H1 (cell line): ENCODE measurements at regions not wholly inside any gene's neighbourhood (a gene's known extent, or its start where the extent isn't known, plus 50 kb on each side); places are given as distances from the start of the nearest gene placed in this dataset.

ENCODE experiments used
- CTCF ChIA-PET: fragments of 300-600 bp; sonication (Branson Sonifier 250); formaldehyde crosslinking; loops from one replicate; lab custom pipeline; 2021; ENCODE audit not compliant: partially characterized antibody; lab: Charles Lee
- POLR2A ChIA-PET: fragments of 300-600 bp; sonication (Branson Sonifier 250); formaldehyde crosslinking; loops from one replicate; lab custom pipeline; 2021; ENCODE audit warnings: inconsistent platforms; ENCODE audit not compliant: partially characterized antibody; lab: Charles Lee
- DNase-seq, 2 experiments: peaks; one replicate each; pipeline versions ENCODE4 v3.0.0 to v3.0.0-alpha.2; 2010 to 2022; ENCODE audit warnings: low spot score in 2 of 2, low read depth in 1 of 2, mixed read lengths in 1 of 2
- FAIRE-seq: peaks from 2 replicates; lab custom pipeline; 2011; peaks lifted over from hg19 to GRCh38; lab: Jason Lieb, UNC
- H2AFZ ChIP-seq: 2 replicates; pipeline ENCODE4 v1.8.1; 2012; ENCODE audit warnings: low read length, inconsistent platforms
- H2AK5ac ChIP-seq: 2 replicates; pipeline ENCODE4 v1.6.1; 2013; ENCODE audit warnings: low read depth, low read length
- H2BK120ac ChIP-seq: replicated peaks from 2 replicates; pipeline ENCODE3; 2013; ENCODE audit warnings: low read depth, low read length, inconsistent platforms
- H2BK12ac ChIP-seq: 2 replicates; pipeline ENCODE4 v1.6.1; 2013; ENCODE audit warnings: low read depth, low read length
- H2BK15ac ChIP-seq: 2 replicates; pipeline ENCODE4 v1.6.1; 2013; ENCODE audit warnings: low read length
- H2BK20ac ChIP-seq: 2 replicates; pipeline ENCODE4 v1.6.1; 2013; ENCODE audit warnings: low read length
- H2BK5ac ChIP-seq: 2 replicates; pipeline ENCODE4 v1.6.1; 2013; ENCODE audit warnings: low read depth, low read length
- H3K14ac ChIP-seq: 2 replicates; pipeline ENCODE4 v1.6.1; 2013; ENCODE audit warnings: inconsistent platforms; ENCODE audit not compliant: insufficient read length
- H3K18ac ChIP-seq: 2 replicates; pipeline ENCODE4 v1.6.1; 2013; ENCODE audit warnings: low read length; ENCODE audit errors: extremely low read depth
- H3K23ac ChIP-seq: 2 replicates; pipeline ENCODE4 v1.6.1; 2013; ENCODE audit warnings: inconsistent platforms; ENCODE audit not compliant: insufficient read length
- H3K23me2 ChIP-seq: 2 replicates; pipeline ENCODE4 v1.6.1; 2013; ENCODE audit warnings: low read depth, low read length
- H3K27ac ChIP-seq: 2 replicates; pipeline ENCODE4 v1.6.1; 2011; ENCODE audit warnings: low read depth, low read length, inconsistent platforms
- H3K27me3 ChIP-seq, 4 experiments: replicated peaks in 1 of 4; 1 replicate in 1 of 4; 2 replicates in 3 of 4; pipeline versions ENCODE4 v1.6.1 to v1.8.1; 2011 to 2013; ENCODE audit warnings: low read length in 3 of 4, mild to moderate bottlenecking in 3 of 4, inconsistent platforms in 2 of 4, mixed read lengths in 2 of 4, moderate library complexity in 1 of 4; ENCODE audit not compliant: control insufficient read depth in 3 of 4, insufficient read depth in 3 of 4; ENCODE audit errors: extremely low read depth in 1 of 4
- H3K36me3 ChIP-seq, 4 experiments: 2 replicates each; pipeline versions ENCODE4 v1.6.1 to v1.8.1; 2011 to 2013; ENCODE audit warnings: mild to moderate bottlenecking in 4 of 4, low read length in 3 of 4, moderate library complexity in 2 of 4, control low read depth in 1 of 4, inconsistent platforms in 1 of 4; ENCODE audit not compliant: insufficient read depth in 4 of 4, control insufficient read depth in 2 of 4
- H3K4ac ChIP-seq: replicated peaks from 2 replicates; pipeline ENCODE3; 2013; ENCODE audit warnings: low read length, low read depth, mixed read lengths, inconsistent platforms; ENCODE audit not compliant: insufficient read length
- H3K4me1 ChIP-seq, 4 experiments: replicated peaks in 1 of 4; 1 replicate in 1 of 4; 2 replicates in 3 of 4; pipeline versions ENCODE4 v1.6.1 to v1.8.1; 2011 to 2013; ENCODE audit warnings: low read length in 3 of 4, inconsistent platforms in 2 of 4, mixed read lengths in 1 of 4; ENCODE audit not compliant: insufficient read depth in 4 of 4, control insufficient read depth in 3 of 4
- H3K4me2 ChIP-seq, 2 experiments: 2 replicates each; pipeline versions ENCODE4 v1.6.1 to v1.8.1; 2011 to 2013; ENCODE audit warnings: low read depth in 2 of 2, low read length in 2 of 2, control low read depth in 1 of 2, inconsistent platforms in 1 of 2, mild to moderate bottlenecking in 1 of 2; ENCODE audit not compliant: insufficient read depth in 1 of 2
- H3K4me3 ChIP-seq, 4 experiments: fragments of 200-600, 300-600 bp in 1 of 4; sonication (generic), shearing (Covaris generic), sonication (Bioruptor Twin) in 1 of 4; 2 replicates each; pipeline versions ENCODE4 v1.5.1 to v1.8.1; 2011 to 2016; ENCODE audit warnings: low read length in 4 of 4, low read depth in 3 of 4, control low read depth in 2 of 4, inconsistent platforms in 2 of 4, mild to moderate bottlenecking in 2 of 4, mixed read lengths in 1 of 4, moderate library complexity in 1 of 4; ENCODE audit not compliant: insufficient read depth in 2 of 4; ENCODE audit errors: extremely low read depth in 1 of 4
- H3K56ac ChIP-seq: replicated peaks from 2 replicates; pipeline ENCODE3; 2013; ENCODE audit warnings: low read depth, mild to moderate bottlenecking, mixed read lengths, low read length, inconsistent platforms; ENCODE audit not compliant: insufficient read length
- H3K79me1 ChIP-seq: 2 replicates; pipeline ENCODE4 v1.6.1; 2013; ENCODE audit warnings: low read depth, low read length, control low read depth
- H3K79me2 ChIP-seq, 2 experiments: 2 replicates each; pipeline versions ENCODE4 v1.6.1 to v1.8.1; 2012 to 2013; ENCODE audit warnings: low read length in 2 of 2, mild to moderate bottlenecking in 2 of 2, inconsistent platforms in 1 of 2; ENCODE audit not compliant: insufficient read depth in 2 of 2, control insufficient read depth in 1 of 2
- H3K9ac ChIP-seq, 4 experiments: replicated peaks in 1 of 4; 1 replicate in 1 of 4; 2 replicates in 3 of 4; pipeline versions ENCODE4 v1.6.1 to v1.8.1; 2011 to 2013; ENCODE audit warnings: low read depth in 3 of 4, low read length in 3 of 4, control low read depth in 2 of 4, mild to moderate bottlenecking in 2 of 4, moderate library complexity in 2 of 4, inconsistent platforms in 1 of 4; ENCODE audit errors: extremely low read depth in 1 of 4
- H3K9me3 ChIP-seq, 2 experiments: 2 replicates each; pipeline versions ENCODE4 v1.6.1 to v1.8.1; 2012 to 2013; ENCODE audit warnings: mild to moderate bottlenecking in 2 of 2, moderate library complexity in 2 of 2, control low read depth in 1 of 2, inconsistent platforms in 1 of 2, low read depth in 1 of 2, low read length in 1 of 2, mixed read lengths in 1 of 2; ENCODE audit not compliant: insufficient read depth in 2 of 2
- H4K20me1 ChIP-seq, 2 experiments: replicated peaks in 1 of 2; 2 replicates each; pipeline versions ENCODE3 to v1.8.1; 2011 to 2013; ENCODE audit warnings: inconsistent platforms in 2 of 2, low read length in 2 of 2, mild to moderate bottlenecking in 1 of 2; ENCODE audit not compliant: insufficient read depth in 2 of 2, control insufficient read depth in 1 of 2
- H4K5ac ChIP-seq: 2 replicates; pipeline ENCODE4 v1.6.1; 2013; ENCODE audit warnings: low read length, low read depth, mixed read lengths, inconsistent platforms; ENCODE audit not compliant: insufficient read length
- H4K8ac ChIP-seq: 2 replicates; pipeline ENCODE4 v1.8.0; 2013; ENCODE audit warnings: mild to moderate bottlenecking, moderate library complexity, low read length, inconsistent platforms; ENCODE audit not compliant: insufficient read depth; ENCODE audit errors: extremely low read depth
- H4K91ac ChIP-seq: replicated peaks from 2 replicates; pipeline ENCODE3; 2013; ENCODE audit warnings: low read length, mixed read lengths, inconsistent platforms; ENCODE audit not compliant: insufficient read length
- ATF2 ChIP-seq: IDR thresholded peaks from 2 replicates; pipeline ENCODE4 v1.6.1; 2012; ENCODE audit warnings: low read length, inconsistent platforms
- CEBPB ChIP-seq: IDR thresholded peaks from 2 replicates; pipeline ENCODE4 v1.6.1; 2012; ENCODE audit warnings: low read depth, low read length
- EP300 ChIP-seq, 2 experiments: IDR thresholded peaks; 1 replicate in 1 of 2; 2 replicates in 1 of 2; pipeline ENCODE4 v1.6.1; 2011 to 2012; ENCODE audit warnings: low read depth in 2 of 2, low read length in 2 of 2, mild to moderate bottlenecking in 2 of 2, borderline replicate concordance in 1 of 2, inconsistent platforms in 1 of 2, moderate library complexity in 1 of 2
- HDAC2 ChIP-seq, 2 experiments: fragments of 300-600 bp in 1 of 2; sonication (generic) in 1 of 2; IDR thresholded peaks; 2 replicates each; pipeline ENCODE4 v1.6.1; 2011 to 2012; ENCODE audit warnings: low read depth in 2 of 2, low read length in 2 of 2, mild to moderate bottlenecking in 2 of 2, moderate library complexity in 2 of 2, borderline replicate concordance in 1 of 2, inconsistent platforms in 1 of 2
- JUN ChIP-seq: IDR thresholded peaks from 2 replicates; pipeline ENCODE4 v1.6.1; 2011; ENCODE audit warnings: low read depth, mild to moderate bottlenecking, improper control_type of control experiment, low read length
- KDM4A ChIP-seq: IDR thresholded peaks from one replicate; pipeline ENCODE4 v1.7.1; 2012; ENCODE audit warnings: low read depth, mild to moderate bottlenecking, moderate library complexity, low read length, inconsistent platforms; ENCODE audit not compliant: severe bottlenecking
- MAX ChIP-seq: IDR thresholded peaks from 2 replicates; pipeline ENCODE4 v1.6.1; 2012; ENCODE audit warnings: inconsistent platforms
- RAD21 ChIP-seq, 2 experiments: IDR thresholded peaks in 1 of 2; conservative IDR thresholded peaks in 1 of 2; 2 replicates each; pipeline ENCODE4 v1.6.1; 2011; ENCODE audit warnings: low read depth in 2 of 2, low read length in 2 of 2, improper control_type of control experiment in 1 of 2, inconsistent platforms in 1 of 2, mild to moderate bottlenecking in 1 of 2, moderate library complexity in 1 of 2
- SIN3A ChIP-seq, 2 experiments: IDR thresholded peaks in 1 of 2; conservative IDR thresholded peaks in 1 of 2; 2 replicates each; pipeline ENCODE4 v1.6.1; 2011 to 2012; ENCODE audit warnings: low read length in 2 of 2, improper control_type of control experiment in 1 of 2, low read depth in 1 of 2, mild to moderate bottlenecking in 1 of 2
- SIRT6 ChIP-seq: IDR thresholded peaks from one replicate; pipeline ENCODE4 v1.7.1; 2012; ENCODE audit warnings: low read length, inconsistent platforms
- SRF ChIP-seq: IDR thresholded peaks from 2 replicates; pipeline ENCODE4 v1.6.1; 2011; ENCODE audit warnings: mild to moderate bottlenecking, low read depth, low read length, moderate library complexity
- TCF12 ChIP-seq: IDR thresholded peaks from 2 replicates; pipeline ENCODE4 v1.6.1; 2011; ENCODE audit warnings: low read depth, mild to moderate bottlenecking, low read length
- WGBS, 2 experiments: shearing (Covaris generic) in 1 of 2; methylation state at CpG; one replicate each; pipeline versions ENCODE4 v1.1.6 to v1.1.7; 2013 to 2015; ENCODE audit warnings: low lambda C conversion rate in 2 of 2, mixed read lengths in 2 of 2, inconsistent platforms in 1 of 2, low coverage in 1 of 2, missing lambda C conversion rate in 1 of 2; ENCODE audit not compliant: insufficient replicate concordance in 2 of 2, insufficient coverage in 1 of 2, insufficient read length in 1 of 2; ENCODE audit errors: extremely low coverage in 1 of 2, missing lambda C conversion rate in 1 of 2; 5-methylcytosine and 5-hydroxymethylcytosine counted together

- Histone ChIP-seq H2BK20ac (no peak overlapping the region), H2BK12ac (no peak overlapping the region), H3K79me1 (no peaks in the 10 kb centered on the region), H4K8ac (no peak overlapping the region; the same call in 1 of the 2 replicates), H3K4me1 (no peaks in the 10 kb centered on the region), H3K56ac (no peak overlapping the region), H3K4me2 (no peak overlapping the region), H4K5ac (no peak overlapping the region), H3K27me3 (no peaks in the 10 kb centered on the region), H3K4me3 (no peak overlapping the region), H2BK5ac (no peak overlapping the region), H3K9me3 (peaks cover 3 to 6% of the 10 kb centered on the region in 2 experiments; a peak in 3 of 4 replicates), H3K27ac (no peak overlapping the region), H3K14ac (no peak overlapping the region), H2BK120ac (no peak overlapping the region), H3K23ac (no peak overlapping the region), H3K4ac (no peak overlapping the region), H3K36me3 (no peaks in the 10 kb centered on the region), H3K9ac (no peak overlapping the region), H2AFZ (no peak overlapping the region), H3K18ac (no peak overlapping the region), H4K91ac (no peak overlapping the region), H2BK15ac (no peak overlapping the region), H3K79me2 (0 out of 4 replicates have a peak, but pooled peaks cover 0 to 4% of the 10 kb centered on the region in 2 experiments), H4K20me1 (no peaks in the 10 kb centered on the region), H3K23me2 (no peaks in the 10 kb centered on the region), H2AK5ac (no peak overlapping the region)
- CTCF ChIA-PET, result interaction anchor here (0.5 to 2.4 kb wide), 4 partner anchors 11 to 66 kb away, joined by 3 to 12 read pairs (median 4); no protein-coding TSS in a partner anchor
- POLR2A ChIA-PET, result no interaction called here
- 96% methylated on average over 9 of the region's 17 CpGs; no CpG with 5 or more reads in 1 of the 2 experiments for WGBS, 2 experiments
- DNase-seq (no peak), FAIRE-seq (no peak)
- TF ChIP-seq EP300 (IDR thresholded peaks at IDR 0.05; ENCODE audit: borderline replicate concordance in 1 of 2, low read depth in 2 of 2, low read length in 2 of 2), result no peak
- TF ChIP-seq SIRT6, result no peak
- no peak for TF ChIP-seq MAX
- no peak for TF ChIP-seq HDAC2 (IDR thresholded peaks at IDR 0.05; ENCODE audit: borderline replicate concordance in 1 of 2, low read depth in 2 of 2, low read length in 2 of 2)
- no peak for TF ChIP-seq JUN
- no peak for TF ChIP-seq KDM4A
- TF ChIP-seq CEBPB, result no peak
- no peak for TF ChIP-seq TCF12
- TF ChIP-seq RAD21 (IDR thresholded peaks at IDR 0.05 in 1 of 2, conservative IDR thresholded peaks at IDR 0.05 in 1 of 2; ENCODE audit: low read depth in 2 of 2, low read length in 2 of 2), result no peak
- no peak for TF ChIP-seq SIN3A (conservative IDR thresholded peaks at IDR 0.05 in 1 of 2, IDR thresholded peaks at IDR 0.05 in 1 of 2; ENCODE audit: low read depth in 1 of 2, low read length in 2 of 2)
- TF ChIP-seq ATF2, result no peak
- TF ChIP-seq SRF, result no peak
Measured at GRCh38 chr22:48677168-48677520, 1150.5 kb downstream of the BRD1 start.
